Skeletal muscle satellite cell (primary cell): ENCODE measurements at regions not wholly inside any gene's neighbourhood (a gene's known extent, or its start where the extent isn't known, plus 50 kb on each side); places are given as distances from the start of the nearest gene placed in this dataset.

Experiments
- H3K27me3 ChIP-seq: 2 replicates; pipeline ENCODE4 v1.7.0; 2013; ENCODE audit warnings: low read length; ENCODE audit not compliant: control insufficient read depth, insufficient read depth
- H3K36me3 ChIP-seq: 2 replicates; pipeline ENCODE4 v1.7.0; 2013; ENCODE audit warnings: mild to moderate bottlenecking, control low read depth, low read length; ENCODE audit not compliant: insufficient read depth
- H3K4me1 ChIP-seq: 2 replicates; pipeline ENCODE4 v1.7.0; 2013; ENCODE audit warnings: low read length; ENCODE audit not compliant: control insufficient read depth, insufficient read depth
- H3K4me2 ChIP-seq: 2 replicates; pipeline ENCODE4 v1.7.0; 2013; ENCODE audit warnings: mild to moderate bottlenecking, low read length
- H3K4me3 ChIP-seq: 2 replicates; pipeline ENCODE4 v1.7.0; 2013; ENCODE audit warnings: low read length
- H3K9ac ChIP-seq: 2 replicates; pipeline ENCODE4 v1.7.0; 2013; ENCODE audit warnings: mild to moderate bottlenecking, low read depth, low read length, moderate library complexity
- H3K9me3 ChIP-seq: replicated peaks from 2 replicates; pipeline ENCODE4 v1.7.0; 2013; ENCODE audit warnings: mild to moderate bottlenecking, control low read depth, low read length

GRCh38 chr3:104632947-104633346 lies 733.8 kb upstream of the ALCAM start:
- no peaks in the 10 kb centered on the region for H3K27me3 ChIP-seq

DNA sequence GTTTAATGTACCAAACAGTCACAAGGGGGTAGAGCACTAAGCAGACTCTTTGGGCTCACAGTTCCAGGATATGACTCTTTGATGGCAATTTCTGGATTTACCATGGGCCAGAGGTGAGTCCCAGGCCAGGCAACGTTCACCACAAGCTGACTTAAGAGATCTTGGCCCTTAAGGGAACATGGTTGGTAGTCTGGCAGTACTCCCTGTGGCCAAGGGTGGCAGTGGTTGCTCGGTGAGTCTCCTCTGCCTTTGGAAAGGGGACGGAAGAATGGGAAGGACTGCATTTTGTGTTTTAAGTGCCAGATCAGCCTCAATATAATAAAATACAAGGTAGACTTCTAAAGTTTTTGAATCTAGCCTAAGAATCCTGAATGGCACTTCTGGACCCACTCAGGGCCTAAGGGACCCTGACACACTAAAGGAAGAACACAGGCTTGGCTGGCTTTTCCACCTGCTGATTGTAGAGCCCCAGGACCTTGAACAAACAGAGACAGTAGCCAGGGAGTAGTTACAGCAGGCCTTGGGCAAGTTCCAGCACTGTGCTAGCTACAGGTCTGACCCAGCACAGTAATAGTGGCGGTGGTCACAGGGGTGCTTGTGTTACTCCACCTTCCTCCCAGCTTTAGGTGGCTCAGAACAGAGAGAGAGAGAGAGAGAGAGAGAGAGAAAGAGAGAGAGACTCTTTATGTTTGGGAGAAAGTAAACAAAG lies 730.7 kb upstream of the ALCAM start:
- H3K36me3 ChIP-seq, result no peaks in the 10 kb centered on the region
- H3K4me2 ChIP-seq, result no peak overlapping the region
- H3K4me1 ChIP-seq, result peaks cover 11% of the 10 kb centered on the region
- no peak overlapping the region for H3K9ac ChIP-seq
- H3K27me3 ChIP-seq, result no peaks in the 10 kb centered on the region
- H3K4me3 ChIP-seq, result no peak overlapping the region
- no peaks in the 10 kb centered on the region for H3K9me3 ChIP-seq

More at GRCh38 chr3:104632947-104633346, 733.8 kb upstream of the ALCAM start:
- H3K9me3 ChIP-seq, result no peaks in the 10 kb centered on the region
- peaks cover 28% of the 10 kb centered on the region for H3K4me1 ChIP-seq
- H3K4me3 ChIP-seq, result no peak overlapping the region
- no peak overlapping the region for H3K9ac ChIP-seq
- H3K4me2 ChIP-seq, result no peak overlapping the region
- H3K36me3 ChIP-seq, result no peaks in the 10 kb centered on the region

DNA sequence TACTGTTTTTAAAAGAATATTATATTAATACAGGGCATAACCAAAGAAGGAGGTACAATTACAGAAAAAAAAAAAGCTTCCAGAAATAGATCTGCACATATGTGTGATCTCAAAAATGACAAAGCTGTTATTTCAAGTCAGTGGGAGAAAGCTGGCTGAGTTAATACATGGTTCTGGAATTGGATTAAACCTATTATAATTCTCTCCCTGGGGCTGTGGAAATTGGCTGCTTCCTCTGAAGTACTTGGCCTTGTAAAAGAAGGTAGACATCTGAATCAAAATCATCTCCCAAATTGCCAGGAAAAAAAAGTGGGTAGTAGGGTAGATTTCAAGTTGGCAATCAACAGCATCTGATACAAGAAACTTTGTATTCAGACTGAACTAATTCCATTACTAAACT lies 723.9 kb upstream of the ALCAM start:
- no peaks in the 10 kb centered on the region for H3K27me3 ChIP-seq
- no peaks in the 10 kb centered on the region for H3K9me3 ChIP-seq
- no peak overlapping the region for H3K9ac ChIP-seq
- H3K4me2 ChIP-seq, result no peak overlapping the region
- no peak overlapping the region for H3K4me3 ChIP-seq
- no peaks in the 10 kb centered on the region for H3K4me1 ChIP-seq
- H3K36me3 ChIP-seq, result no peaks in the 10 kb centered on the region

DNA sequence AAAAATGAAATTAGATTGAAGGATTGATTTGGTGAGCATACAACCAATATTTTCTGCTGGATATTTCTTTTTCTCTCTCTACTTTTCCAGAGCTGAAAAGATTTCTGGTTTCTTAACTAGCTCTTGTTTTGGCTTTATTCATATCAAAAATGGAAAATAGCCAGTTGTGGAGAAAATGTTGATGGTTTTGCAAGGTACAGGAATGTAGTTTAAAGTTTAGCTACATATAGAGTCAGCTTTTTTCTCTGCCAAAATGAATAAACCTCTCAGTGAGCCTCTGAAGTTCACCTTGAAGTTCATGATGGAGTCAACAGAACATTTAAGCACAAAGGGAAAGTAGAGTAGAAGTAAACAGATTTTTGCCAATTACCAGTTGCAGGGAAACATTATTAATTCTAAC lies 720.5 kb upstream of the ALCAM start:
- Histone ChIP-seq H3K4me2 (no peak overlapping the region), H3K27me3 (no peaks in the 10 kb centered on the region), H3K4me1 (no peaks in the 10 kb centered on the region), H3K9ac (no peak overlapping the region), H3K9me3 (no peaks in the 10 kb centered on the region), H3K4me3 (no peak overlapping the region), H3K36me3 (no peaks in the 10 kb centered on the region)

GRCh38 chr3:104648823-104649222 lies 717.9 kb upstream of the ALCAM start:
- Histone ChIP-seq H3K4me1 (no peaks in the 10 kb centered on the region), H3K4me3 (no peak overlapping the region), H3K4me2 (no peak overlapping the region), H3K36me3 (no peaks in the 10 kb centered on the region), H3K9me3 (no peaks in the 10 kb centered on the region), H3K27me3 (no peaks in the 10 kb centered on the region), H3K9ac (no peak overlapping the region)

DNA sequence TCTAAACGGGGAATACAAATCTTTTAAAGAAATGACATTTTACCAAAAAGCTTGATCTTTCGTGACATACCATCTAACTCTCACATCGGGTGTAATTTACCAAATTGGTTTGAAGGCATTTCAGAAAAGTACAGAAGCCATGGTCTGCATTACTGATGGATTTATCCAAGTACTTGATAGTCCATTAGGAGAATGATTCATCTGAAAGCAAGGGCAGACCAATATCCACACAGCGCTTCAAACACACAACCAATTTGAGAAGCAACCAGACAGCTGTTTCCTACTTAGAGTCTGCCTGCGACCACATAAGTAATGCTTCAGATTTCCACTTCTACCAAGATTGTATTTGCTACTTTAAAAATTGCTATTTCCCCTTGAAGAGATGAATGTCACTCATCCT lies 697.6 kb upstream of the ALCAM start:
- Histone ChIP-seq H3K4me1 (no peaks in the 10 kb centered on the region), H3K4me3 (no peak overlapping the region), H3K36me3 (no peaks in the 10 kb centered on the region), H3K4me2 (no peak overlapping the region), H3K9me3 (no peaks in the 10 kb centered on the region), H3K27me3 (no peaks in the 10 kb centered on the region), H3K9ac (no peak overlapping the region)

- no peak overlapping the region for H3K4me2 ChIP-seq
- no peak overlapping the region for H3K9ac ChIP-seq
- no peaks in the 10 kb centered on the region for H3K4me1 ChIP-seq
- H3K36me3 ChIP-seq, result no peaks in the 10 kb centered on the region
- peaks cover 3% of the 10 kb centered on the region for H3K9me3 ChIP-seq
- no peak overlapping the region for H3K4me3 ChIP-seq
- no peaks in the 10 kb centered on the region for H3K27me3 ChIP-seq
These were observed 694.4 kb upstream of the ALCAM start for GRCh38 chr3:104672331-104672730.

- H3K4me3 ChIP-seq, result no peak overlapping the region
- H3K36me3 ChIP-seq, result no peaks in the 10 kb centered on the region
- no peaks in the 10 kb centered on the region for H3K27me3 ChIP-seq
- H3K9ac ChIP-seq, result no peak overlapping the region
- H3K9me3 ChIP-seq, result peaks cover 3% of the 10 kb centered on the region
- H3K4me2 ChIP-seq, result no peak overlapping the region
- H3K4me1 ChIP-seq, result no peaks in the 10 kb centered on the region
These were observed 692.7 kb upstream of the ALCAM start for GRCh38 chr3:104673981-104674380.

DNA sequence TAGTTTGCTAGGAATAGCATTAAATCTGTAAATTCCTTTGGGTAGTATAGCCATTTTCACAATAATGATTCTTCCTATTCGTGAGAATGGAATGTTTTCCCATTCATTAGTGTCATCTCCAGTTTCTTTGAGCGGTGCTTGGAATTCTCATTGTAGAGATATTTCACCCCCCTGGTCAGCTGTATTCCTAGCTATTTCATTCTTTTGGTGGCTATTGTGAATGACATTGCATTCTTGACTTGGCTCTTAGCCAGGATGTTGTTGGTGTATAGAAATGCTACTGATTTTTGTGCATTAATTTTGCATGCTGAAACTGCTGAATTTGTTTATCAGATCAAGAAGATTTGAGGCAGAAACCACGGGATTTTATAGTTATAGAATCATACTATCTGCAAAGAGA lies 690.5 kb upstream of the ALCAM start:
- peaks cover 3% of the 10 kb centered on the region for H3K9me3 ChIP-seq
- H3K4me1 ChIP-seq, result no peaks in the 10 kb centered on the region
- H3K9ac ChIP-seq, result no peak overlapping the region
- no peak overlapping the region for H3K4me3 ChIP-seq
- no peaks in the 10 kb centered on the region for H3K27me3 ChIP-seq
- H3K4me2 ChIP-seq, result no peak overlapping the region
- H3K36me3 ChIP-seq, result no peaks in the 10 kb centered on the region

GRCh38 chr3:104677932-104678331 lies 688.8 kb upstream of the ALCAM start:
- H3K4me1 ChIP-seq, result no peaks in the 10 kb centered on the region

GRCh38 chr3:104685492-104685891 lies 681.2 kb upstream of the ALCAM start:
- H3K9me3 ChIP-seq, result no peaks in the 10 kb centered on the region
- H3K9ac ChIP-seq, result no peak overlapping the region
- no peak overlapping the region for H3K4me3 ChIP-seq
- H3K27me3 ChIP-seq, result no peaks in the 10 kb centered on the region
- no peaks in the 10 kb centered on the region for H3K36me3 ChIP-seq
- H3K4me1 ChIP-seq, result no peaks in the 10 kb centered on the region
- H3K4me2 ChIP-seq, result no peak overlapping the region

More at GRCh38 chr3:104677932-104678331, 688.8 kb upstream of the ALCAM start:
- no peaks in the 10 kb centered on the region for H3K36me3 ChIP-seq
- no peaks in the 10 kb centered on the region for H3K27me3 ChIP-seq
- peaks cover 3% of the 10 kb centered on the region for H3K9me3 ChIP-seq
- H3K4me2 ChIP-seq, result no peak overlapping the region
- H3K9ac ChIP-seq, result no peak overlapping the region
- no peak overlapping the region for H3K4me3 ChIP-seq

DNA sequence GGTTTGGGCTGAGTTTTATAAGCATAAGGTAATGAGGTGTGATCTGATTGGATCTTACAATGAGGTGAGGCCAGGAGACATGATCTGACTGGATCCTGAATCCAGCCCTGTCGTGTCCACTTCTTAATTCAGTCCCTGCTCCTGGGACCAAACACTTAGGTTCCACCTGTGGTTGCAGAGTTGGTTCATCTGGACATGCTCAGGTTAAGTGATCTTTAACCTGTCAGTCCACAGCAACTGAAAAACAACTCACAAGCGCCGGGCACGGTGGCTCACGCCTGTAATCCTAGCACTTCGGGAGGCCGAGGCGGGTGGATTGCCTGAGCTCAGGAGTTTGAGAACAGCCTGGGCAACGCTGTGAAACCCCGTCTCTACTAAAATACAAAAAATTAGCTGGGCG lies 679.3 kb upstream of the ALCAM start:
- no peaks in the 10 kb centered on the region for H3K9me3 ChIP-seq
- H3K4me2 ChIP-seq, result no peak overlapping the region
- H3K9ac ChIP-seq, result no peak overlapping the region
- H3K36me3 ChIP-seq, result no peaks in the 10 kb centered on the region
- no peak overlapping the region for H3K4me3 ChIP-seq
- no peaks in the 10 kb centered on the region for H3K27me3 ChIP-seq
- H3K4me1 ChIP-seq, result no peaks in the 10 kb centered on the region
